Testis (tissue), 2 donors: ENCODE measurements at regions not wholly inside any gene's neighbourhood (a gene's known extent, or its start where the extent isn't known, plus 50 kb on each side); places are given as distances from the start of the nearest gene placed in this dataset.

ENCODE experiments used
- POLR2A ChIP-seq: fragments of 450-650 bp; IDR thresholded peaks from one replicate; pipeline ENCODE4 v1.6.1; 2017; ENCODE audit warnings: antibody characterized with exemption, mild to moderate bottlenecking, moderate library complexity
- TF ChIP-seq, protein P1 (sequence below), 3 experiments: fragments of 450-650 bp in 2 of 3; fragments of 200-600 bp in 1 of 3; sonication (generic) in 1 of 3; IDR thresholded peaks; one replicate each; pipeline ENCODE4 v1.5.1; 2016 to 2019; ENCODE audit warnings: antibody characterized with exemption in 3 of 3, mild to moderate bottlenecking in 2 of 3, moderate library complexity in 1 of 3

DNA sequence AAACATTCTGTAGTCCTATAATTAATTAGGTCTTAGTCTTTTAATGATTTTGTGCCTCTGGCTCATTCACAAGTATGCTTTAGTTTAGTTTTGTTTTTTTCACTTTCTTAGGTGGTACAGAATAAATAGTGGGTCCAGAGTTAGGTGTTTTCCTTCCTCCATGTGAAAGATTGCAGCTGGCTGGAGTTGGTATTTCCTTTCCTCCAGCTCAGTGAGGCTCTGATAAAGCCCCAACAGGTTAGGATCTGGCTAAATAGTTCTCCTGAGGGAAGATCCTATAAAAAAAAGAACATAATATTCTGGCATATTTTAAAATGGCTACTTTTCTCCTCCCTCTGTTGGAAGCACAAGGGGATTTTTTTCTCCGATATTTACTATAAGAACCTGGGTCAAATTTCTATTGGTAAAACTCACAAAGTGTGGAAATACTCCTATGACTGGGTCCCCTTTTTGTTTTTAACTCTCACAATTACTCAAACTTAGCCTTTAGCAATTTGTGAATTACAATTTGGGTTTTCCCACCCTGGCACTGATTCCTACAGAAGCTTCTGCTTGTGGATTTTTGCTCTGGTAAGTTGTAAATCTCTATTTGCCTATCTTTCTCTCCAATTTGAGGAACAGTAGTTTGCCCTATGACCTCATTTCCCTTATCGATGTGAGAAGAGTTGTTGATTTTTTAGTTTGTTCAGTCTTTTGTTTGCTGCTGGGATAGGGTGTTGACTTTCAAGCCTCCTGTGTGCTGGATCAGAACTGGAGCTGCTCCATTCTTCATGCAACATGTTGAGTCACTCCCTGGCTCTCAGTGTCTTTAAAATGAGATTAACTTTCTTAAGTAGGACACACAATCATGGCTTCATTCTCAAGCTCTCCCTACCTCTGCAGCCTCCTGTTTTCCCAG is 500.9 kb downstream of the RNF144A start:
- TF ChIP-seq, protein P1, sequence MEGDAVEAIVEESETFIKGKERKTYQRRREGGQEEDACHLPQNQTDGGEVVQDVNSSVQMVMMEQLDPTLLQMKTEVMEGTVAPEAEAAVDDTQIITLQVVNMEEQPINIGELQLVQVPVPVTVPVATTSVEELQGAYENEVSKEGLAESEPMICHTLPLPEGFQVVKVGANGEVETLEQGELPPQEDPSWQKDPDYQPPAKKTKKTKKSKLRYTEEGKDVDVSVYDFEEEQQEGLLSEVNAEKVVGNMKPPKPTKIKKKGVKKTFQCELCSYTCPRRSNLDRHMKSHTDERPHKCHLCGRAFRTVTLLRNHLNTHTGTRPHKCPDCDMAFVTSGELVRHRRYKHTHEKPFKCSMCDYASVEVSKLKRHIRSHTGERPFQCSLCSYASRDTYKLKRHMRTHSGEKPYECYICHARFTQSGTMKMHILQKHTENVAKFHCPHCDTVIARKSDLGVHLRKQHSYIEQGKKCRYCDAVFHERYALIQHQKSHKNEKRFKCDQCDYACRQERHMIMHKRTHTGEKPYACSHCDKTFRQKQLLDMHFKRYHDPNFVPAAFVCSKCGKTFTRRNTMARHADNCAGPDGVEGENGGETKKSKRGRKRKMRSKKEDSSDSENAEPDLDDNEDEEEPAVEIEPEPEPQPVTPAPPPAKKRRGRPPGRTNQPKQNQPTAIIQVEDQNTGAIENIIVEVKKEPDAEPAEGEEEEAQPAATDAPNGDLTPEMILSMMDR (IDR thresholded peaks at IDR 0.05), result no peak
- TF ChIP-seq POLR2A, result no peak
